ENCODE measurements at regions not wholly inside any gene's neighbourhood (a gene's known extent, or its start where the extent isn't known, plus 50 kb on each side); places are given as distances from the start of the nearest gene placed in this dataset.
A peak's percentile ranks its signal among the peaks of the same experiment; 100 is the strongest.

DNA sequence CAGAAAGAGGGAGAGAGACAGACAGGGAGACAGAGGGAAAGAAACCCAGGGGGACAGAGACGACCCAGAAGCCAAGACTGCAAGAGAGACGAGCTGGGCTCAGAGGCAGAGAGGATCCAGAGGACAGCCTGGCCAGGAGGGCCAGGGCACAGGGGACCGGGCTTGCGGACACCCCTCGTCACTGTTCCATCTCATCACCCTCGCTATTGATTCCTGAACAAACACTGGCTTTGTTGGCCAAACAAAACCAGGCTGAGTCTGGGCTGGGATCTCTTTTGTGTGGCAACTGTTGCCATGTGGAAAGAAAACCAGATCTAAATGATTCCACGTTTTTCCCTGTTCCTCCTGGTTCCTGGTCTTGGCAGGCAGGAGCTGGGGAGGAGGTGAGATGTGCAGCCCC lies 339.4 kb downstream of the MN1 start:
- Histone ChIP-seq H3K9me3 (no peaks in the 10 kb centered on the region), H3K36me3 (no peaks in the 10 kb centered on the region), H3K27me3 (no peaks in the 10 kb centered on the region), H3K27ac (no peak overlapping the region), H3K4me1 (no peaks in the 10 kb centered on the region), H3K4me3 (no peak overlapping the region)
- no peak for TF ChIP-seq CTCF (IDR thresholded peaks at IDR 0.05)
- TF ChIP-seq POLR2A (IDR thresholded peaks at IDR 0.05), result no peak
- DNase-seq, result no peak

DNA sequence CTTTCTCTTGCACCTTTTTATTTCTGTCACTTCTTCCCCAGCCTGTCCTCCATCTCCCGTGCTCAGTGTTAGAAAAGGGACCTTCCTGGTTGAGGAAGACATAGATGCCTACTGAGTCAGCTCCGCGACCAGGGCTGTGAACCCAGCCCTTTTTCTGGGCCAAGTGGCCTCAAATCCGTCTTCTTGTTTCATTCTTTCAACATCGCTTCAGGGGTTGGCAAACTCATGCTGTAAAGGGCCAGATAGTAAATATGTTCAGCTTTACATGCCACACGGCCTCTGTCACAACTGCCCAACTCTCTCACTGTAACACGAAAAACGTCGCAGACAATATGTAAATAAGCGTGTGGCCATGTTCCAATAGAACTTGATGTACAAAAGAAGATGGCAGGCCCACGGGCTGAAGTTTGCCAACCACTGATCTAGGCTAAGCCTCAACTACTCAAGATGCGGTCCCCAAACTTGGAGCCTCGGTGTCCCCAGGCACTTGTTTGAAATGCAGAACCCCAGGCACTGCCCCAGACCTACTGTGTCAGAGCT lies 338.4 kb downstream of the MN1 start:
- no peak for DNase-seq
- Histone ChIP-seq H3K27ac (no peak overlapping the region), H3K9me3 (no peaks in the 10 kb centered on the region), H3K4me3 (no peak overlapping the region), H3K4me1 (no peaks in the 10 kb centered on the region), H3K36me3 (no peaks in the 10 kb centered on the region), H3K27me3 (no peaks in the 10 kb centered on the region)
- TF ChIP-seq POLR2A (IDR thresholded peaks at IDR 0.05) (no peak), CTCF (IDR thresholded peaks at IDR 0.05) (no peak)

- Histone ChIP-seq H3K4me3 (no peak overlapping the region), H3K36me3 (no peaks in the 10 kb centered on the region), H3K4me1 (no peaks in the 10 kb centered on the region), H3K27ac (peak overlapping the region in 2 of 4 donors; percentile 25 to 42), H3K9me3 (no peaks in the 10 kb centered on the region), H3K27me3 (no peaks in the 10 kb centered on the region)
- TF ChIP-seq CTCF (IDR thresholded peaks at IDR 0.05), result no peak
- no peak for TF ChIP-seq POLR2A (IDR thresholded peaks at IDR 0.05)
- no peak for DNase-seq
These were observed 335.3 kb downstream of the MN1 start for GRCh38 chr22:27466229-27466628.

GRCh38 chr22:27466778-27467438 lies 334.6 kb downstream of the MN1 start:
- DNase-seq, result no peak
- no peaks in the 10 kb centered on the region for H3K27me3 ChIP-seq
- H3K27ac ChIP-seq, result peak overlapping the region in 3 of 4 donors; percentile 39 to 58 (median 42)
- no peaks in the 10 kb centered on the region for H3K9me3 ChIP-seq
- no peak overlapping the region for H3K4me3 ChIP-seq
- H3K36me3 ChIP-seq, result no peaks in the 10 kb centered on the region
- H3K4me1 ChIP-seq, result no peaks in the 10 kb centered on the region
- TF ChIP-seq CTCF (IDR thresholded peaks at IDR 0.05) (no peak), POLR2A (IDR thresholded peaks at IDR 0.05) (no peak)

GRCh38 chr22:27467711-27468110 lies 333.8 kb downstream of the MN1 start:
- no peak for DNase-seq
- Histone ChIP-seq H3K4me3 (no peak overlapping the region), H3K36me3 (no peaks in the 10 kb centered on the region), H3K4me1 (no peaks in the 10 kb centered on the region), H3K27ac (peak overlapping the region in 2 of 4 donors; percentile 39 to 58), H3K9me3 (no peaks in the 10 kb centered on the region), H3K27me3 (no peaks in the 10 kb centered on the region)
- TF ChIP-seq POLR2A (IDR thresholded peaks at IDR 0.05) (no peak), CTCF (IDR thresholded peaks at IDR 0.05) (no peak)

All from Peyer's patch (tissue), 4 donors.